ENCODE measurements at regions not wholly inside any gene's neighbourhood (a gene's known extent, or its start where the extent isn't known, plus 50 kb on each side); places are given as distances from the start of the nearest gene placed in this dataset.

GRCh38 chr4:93960450-93960849 is 131.9 kb downstream of the ATOH1 start:
- POLR2A ChIA-PET, result no interaction called here
- no peak overlapping the region for H3K27ac Mint-ChIP-seq
- no peak for DNase-seq
- no peaks in the 10 kb centered on the region for H3K36me3 Mint-ChIP-seq
- peaks cover 0 to 10% (median 2%) of the 10 kb centered on the region in 9 donors for H3K9me3 Mint-ChIP-seq
- ATAC-seq, result no peak
- H3K4me1 Mint-ChIP-seq, result no peaks in the 10 kb centered on the region
- H3K4me3 Mint-ChIP-seq, result no peak overlapping the region
- no peaks in the 10 kb centered on the region for H3K27me3 Mint-ChIP-seq

- peaks cover 0 to 10% (median 0%) of the 10 kb centered on the region in 9 donors for H3K9me3 Mint-ChIP-seq
- ATAC-seq (no peak), DNase-seq (no peak)
- H3K27ac Mint-ChIP-seq, result no peak overlapping the region
- no peaks in the 10 kb centered on the region for H3K36me3 Mint-ChIP-seq
- no peaks in the 10 kb centered on the region for H3K4me1 Mint-ChIP-seq
- POLR2A ChIA-PET, result no interaction called here
- no peak overlapping the region for H3K4me3 Mint-ChIP-seq
- H3K27me3 Mint-ChIP-seq, result no peaks in the 10 kb centered on the region
Observed at GRCh38 chr4:93960916-93961315, 132.4 kb downstream of the ATOH1 start.

GRCh38 chr4:93981594-93981993 is 153.0 kb downstream of the ATOH1 start:
- Mint-ChIP-seq H3K27me3 (peaks cover 0 to 9% (median 0%) of the 10 kb centered on the region in 5 donors), H3K4me3 (no peak overlapping the region), H3K4me1 (no peaks in the 10 kb centered on the region), H3K27ac (no peak overlapping the region), H3K9me3 (peaks cover 0 to 21% (median 17%) of the 10 kb centered on the region in 9 donors), H3K36me3 (peaks cover 0 to 14% (median 0%) of the 10 kb centered on the region in 3 donors)
- DNase-seq (no peak), ATAC-seq (no peak)
- POLR2A ChIA-PET, result no interaction called here

DNA sequence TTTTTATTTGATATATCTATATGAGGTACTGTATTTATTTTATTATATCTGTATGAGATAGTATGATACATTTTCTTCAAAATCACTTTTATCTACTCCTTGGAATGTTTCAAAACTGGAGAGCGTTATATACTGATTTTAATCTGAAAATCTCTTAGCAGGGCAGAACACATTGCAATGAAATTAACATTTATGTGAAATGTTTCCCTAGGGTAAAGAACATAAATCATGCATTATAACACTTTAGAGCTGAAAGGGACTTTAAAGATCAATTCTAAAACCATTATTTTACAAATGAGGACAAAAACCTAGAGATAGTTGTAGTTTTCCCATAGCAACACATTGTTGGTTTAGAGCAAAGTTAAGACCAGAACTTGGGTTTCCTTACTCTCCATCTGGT is 153.7 kb downstream of the ATOH1 start:
- Mint-ChIP-seq H3K36me3 (peaks cover 0 to 14% (median 0%) of the 10 kb centered on the region in 3 donors), H3K4me1 (no peaks in the 10 kb centered on the region), H3K27ac (no peak overlapping the region), H3K27me3 (peaks cover 0 to 9% (median 0%) of the 10 kb centered on the region in 5 donors), H3K9me3 (peaks cover 2 to 15% (median 10%) of the 10 kb centered on the region in 9 donors), H3K4me3 (no peak overlapping the region)
- ATAC-seq (no peak), DNase-seq (no peak)
- POLR2A ChIA-PET, result no interaction called here

DNA sequence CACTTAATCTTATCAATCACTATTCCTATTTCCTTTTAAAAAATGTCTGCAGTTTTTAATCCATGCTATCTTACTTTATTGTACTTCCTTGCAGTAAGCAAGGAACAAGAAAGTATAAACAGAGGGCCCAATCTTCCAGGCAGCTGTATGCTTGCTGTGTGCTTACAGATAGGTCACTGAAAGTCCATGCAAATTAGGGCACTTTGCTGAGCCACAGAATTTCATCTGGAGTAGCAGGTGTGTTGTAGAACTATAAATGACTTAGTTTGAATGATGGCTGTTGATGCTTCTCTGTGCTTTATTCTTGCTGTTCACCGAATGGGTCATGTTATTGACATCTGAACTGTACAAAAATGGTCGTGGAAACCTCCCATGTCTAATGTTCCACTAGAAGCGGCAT is 154.6 kb downstream of the ATOH1 start:
- DNase-seq (no peak), ATAC-seq (no peak)
- no peak overlapping the region for H3K4me3 Mint-ChIP-seq
- H3K4me1 Mint-ChIP-seq, result no peaks in the 10 kb centered on the region
- peaks cover 0 to 9% (median 0%) of the 10 kb centered on the region in 5 donors for H3K27me3 Mint-ChIP-seq
- H3K36me3 Mint-ChIP-seq, result peaks cover 0 to 11% (median 0%) of the 10 kb centered on the region in 3 donors
- POLR2A ChIA-PET, result no interaction called here
- no peak overlapping the region for H3K27ac Mint-ChIP-seq
- peaks cover 2 to 15% (median 9%) of the 10 kb centered on the region in 9 donors for H3K9me3 Mint-ChIP-seq

DNA sequence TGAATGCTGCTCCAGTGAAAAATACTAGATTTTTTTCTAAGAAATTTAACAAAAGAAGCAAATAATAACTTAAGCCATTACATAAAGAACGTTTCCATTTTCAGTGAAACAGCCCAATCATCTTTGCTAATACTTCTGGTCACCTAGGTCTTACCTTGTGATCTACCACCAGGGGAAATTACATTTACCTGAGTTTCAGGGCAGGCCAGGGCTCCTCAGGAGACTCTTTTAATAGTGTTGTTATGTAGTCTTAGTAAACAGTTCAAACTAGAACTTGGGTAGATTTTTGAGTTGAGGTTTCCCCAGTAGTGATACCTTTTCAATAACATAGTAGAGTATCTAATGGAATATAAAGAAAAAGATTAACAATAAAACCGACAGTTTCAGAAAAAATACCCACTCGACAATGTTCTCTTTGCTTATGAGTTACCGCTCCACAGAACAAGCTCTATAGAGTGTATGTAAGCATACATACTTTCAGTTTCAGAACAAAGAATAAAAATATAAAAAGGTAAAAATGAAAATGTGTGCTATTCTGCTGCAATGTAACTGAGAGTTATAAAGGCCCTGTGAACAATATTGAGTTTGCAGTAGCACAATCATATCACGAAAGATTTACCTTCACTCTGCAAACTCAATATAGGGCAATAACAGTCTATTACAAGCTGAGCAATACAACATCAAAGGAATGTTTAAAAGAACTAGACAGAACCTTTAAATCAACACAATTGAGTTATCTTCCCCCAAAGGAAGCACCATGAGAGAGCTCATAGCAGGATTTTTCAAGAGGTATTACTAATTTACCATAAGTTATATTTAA is 165.8 kb downstream of the ATOH1 start:
- Mint-ChIP-seq H3K27me3 (no peaks in the 10 kb centered on the region), H3K9me3 (peaks cover 0 to 10% (median 0%) of the 10 kb centered on the region in 9 donors), H3K4me1 (no peaks in the 10 kb centered on the region), H3K27ac (no peak overlapping the region), H3K4me3 (no peak overlapping the region), H3K36me3 (no peaks in the 10 kb centered on the region)
- ATAC-seq, result no peak
- DNase-seq, result no peak
- POLR2A ChIA-PET, result no interaction called here

DNA sequence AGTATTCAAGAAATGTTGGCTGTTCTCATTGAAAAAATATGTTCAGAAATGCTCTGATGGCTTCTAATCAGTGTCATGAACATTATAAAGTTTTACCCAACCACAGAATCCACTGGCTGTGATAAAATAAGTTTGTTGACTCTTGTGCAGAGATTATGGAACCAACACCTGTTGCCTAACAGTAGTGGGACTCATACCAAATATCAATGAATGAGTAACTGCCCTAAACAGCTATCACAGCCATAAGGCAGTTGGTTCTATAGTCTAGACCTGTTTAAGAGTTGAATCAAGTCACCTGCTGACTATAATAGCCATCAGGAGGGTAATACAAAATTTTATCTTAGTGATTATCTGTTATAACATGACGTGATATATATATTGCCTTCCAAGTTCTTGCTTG is 168.3 kb downstream of the ATOH1 start:
- Mint-ChIP-seq H3K4me3 (no peak overlapping the region), H3K27ac (no peak overlapping the region), H3K36me3 (no peaks in the 10 kb centered on the region), H3K27me3 (no peaks in the 10 kb centered on the region), H3K4me1 (no peaks in the 10 kb centered on the region), H3K9me3 (peaks cover 0 to 10% (median 1%) of the 10 kb centered on the region in 9 donors)
- POLR2A ChIA-PET, result no interaction called here
- DNase-seq (no peak), ATAC-seq (no peak)

DNA sequence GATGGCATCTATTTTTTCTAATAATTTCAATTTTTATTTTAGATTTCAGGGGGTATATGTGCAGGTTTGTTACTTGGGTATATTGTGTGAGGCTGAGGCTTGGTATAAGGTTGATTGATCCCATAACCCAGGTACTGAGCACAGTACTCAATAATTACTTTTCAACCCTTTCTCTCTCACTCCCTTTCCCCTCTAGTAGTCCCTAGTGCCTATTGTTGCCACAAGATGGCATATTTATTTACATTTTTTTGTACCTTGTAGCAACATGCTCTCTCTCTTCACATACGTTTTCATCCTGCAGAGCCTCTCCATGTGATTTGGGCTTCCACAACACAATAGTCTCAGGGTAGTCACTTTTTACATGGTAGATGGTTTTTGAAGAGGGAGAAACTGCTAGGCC is 172.0 kb downstream of the ATOH1 start:
- ATAC-seq, result no peak
- peaks cover 0 to 10% (median 1%) of the 10 kb centered on the region in 9 donors for H3K9me3 Mint-ChIP-seq
- no peak overlapping the region for H3K4me3 Mint-ChIP-seq
- H3K4me1 Mint-ChIP-seq, result no peaks in the 10 kb centered on the region
- no peak overlapping the region for H3K27ac Mint-ChIP-seq
- no peak for DNase-seq
- POLR2A ChIA-PET, result no interaction called here
- H3K27me3 Mint-ChIP-seq, result no peaks in the 10 kb centered on the region
- H3K36me3 Mint-ChIP-seq, result no peaks in the 10 kb centered on the region

DNA sequence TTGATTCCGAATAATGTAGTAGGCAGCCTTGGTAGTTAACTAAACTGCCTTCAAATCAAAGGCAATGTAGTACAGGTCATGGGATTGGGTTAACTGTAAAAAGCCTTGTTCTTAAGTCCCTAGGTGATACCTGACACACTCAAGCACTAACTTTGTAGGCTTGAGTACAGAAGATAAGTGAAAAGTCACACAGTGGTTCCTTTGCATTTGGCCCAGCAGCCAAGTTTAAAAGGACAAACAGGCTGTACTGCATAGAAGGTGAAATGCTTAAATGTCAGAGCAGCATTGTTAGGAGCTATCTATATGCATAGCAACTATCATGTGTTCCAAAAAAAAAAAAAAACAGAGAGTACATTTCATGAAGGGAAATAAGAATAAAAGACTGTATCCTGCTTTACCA is 178.4 kb downstream of the ATOH1 start:
- ATAC-seq, result no peak
- peaks cover 0 to 5% (median 0%) of the 10 kb centered on the region in 9 donors for H3K9me3 Mint-ChIP-seq
- no peak overlapping the region for H3K27ac Mint-ChIP-seq
- no peak for DNase-seq
- H3K4me3 Mint-ChIP-seq, result no peak overlapping the region
- no peaks in the 10 kb centered on the region for H3K27me3 Mint-ChIP-seq
- H3K4me1 Mint-ChIP-seq, result no peaks in the 10 kb centered on the region
- no peaks in the 10 kb centered on the region for H3K36me3 Mint-ChIP-seq
- POLR2A ChIA-PET, result no interaction called here

GRCh38 chr4:94011190-94011589 is 182.6 kb downstream of the ATOH1 start:
- no peak for DNase-seq
- Mint-ChIP-seq H3K27me3 (no peaks in the 10 kb centered on the region), H3K4me1 (no peaks in the 10 kb centered on the region), H3K4me3 (no peak overlapping the region), H3K36me3 (no peaks in the 10 kb centered on the region), H3K9me3 (peaks cover 0 to 13% (median 4%) of the 10 kb centered on the region in 9 donors), H3K27ac (no peak overlapping the region)
- POLR2A ChIA-PET, result no interaction called here
- no peak for ATAC-seq

- POLR2A ChIA-PET, result no interaction called here
- Mint-ChIP-seq H3K27ac (no peak overlapping the region), H3K36me3 (no peaks in the 10 kb centered on the region), H3K4me3 (no peak overlapping the region), H3K4me1 (no peaks in the 10 kb centered on the region), H3K9me3 (peaks cover 0 to 15% (median 4%) of the 10 kb centered on the region in 9 donors), H3K27me3 (no peaks in the 10 kb centered on the region)
- no peak for ATAC-seq
- DNase-seq, result no peak
Observed at GRCh38 chr4:94014484-94015136, 186.1 kb downstream of the ATOH1 start.

- peaks cover 0 to 15% (median 4%) of the 10 kb centered on the region in 9 donors for H3K9me3 Mint-ChIP-seq
- H3K4me1 Mint-ChIP-seq, result no peaks in the 10 kb centered on the region
- no peak for DNase-seq
- no peak for ATAC-seq
- no peak overlapping the region for H3K4me3 Mint-ChIP-seq
- H3K27ac Mint-ChIP-seq, result no peak overlapping the region
- no peaks in the 10 kb centered on the region for H3K27me3 Mint-ChIP-seq
- POLR2A ChIA-PET, result no interaction called here
- no peaks in the 10 kb centered on the region for H3K36me3 Mint-ChIP-seq
Observed at GRCh38 chr4:94015956-94016355, 187.4 kb downstream of the ATOH1 start.

DNA sequence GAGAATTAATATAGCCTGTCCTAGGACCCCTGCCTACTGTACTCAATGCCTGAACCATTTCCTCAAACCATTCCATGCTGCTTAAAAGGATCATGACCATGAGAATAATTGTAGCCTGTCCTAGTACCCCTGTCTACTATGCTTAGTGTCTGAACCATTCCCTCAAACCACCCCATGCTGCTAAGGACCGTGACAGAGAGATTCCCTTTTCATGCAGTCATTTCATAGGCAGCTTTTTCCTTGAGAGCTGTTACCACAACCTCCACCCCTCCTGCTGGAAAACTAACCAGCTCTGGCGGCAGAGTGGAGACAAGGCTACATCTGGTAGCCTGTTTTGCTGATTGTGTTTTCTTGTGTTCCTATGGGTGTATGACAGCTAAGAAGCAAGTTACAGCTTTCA is 174.9 kb upstream of the SMARCAD1 start:
- no peaks in the 10 kb centered on the region for H3K36me3 Mint-ChIP-seq
- H3K4me1 Mint-ChIP-seq, result no peaks in the 10 kb centered on the region
- peaks cover 0 to 1% (median 0%) of the 10 kb centered on the region in 5 donors for H3K27me3 Mint-ChIP-seq
- POLR2A ChIA-PET, result no interaction called here
- ATAC-seq (no peak), DNase-seq (no peak)
- no peak overlapping the region for H3K4me3 Mint-ChIP-seq
- no peak overlapping the region for H3K27ac Mint-ChIP-seq
- H3K9me3 Mint-ChIP-seq, result peaks cover 0 to 11% (median 4%) of the 10 kb centered on the region in 9 donors
